Left ventricle myocardium superior (tissue), 1 donor: ENCODE measurements at regions not wholly inside any gene's neighbourhood (a gene's known extent, or its start where the extent isn't known, plus 50 kb on each side); places are given as distances from the start of the nearest gene placed in this dataset.

Experiments
- ATAC-seq: fragments of 200-7000 bp; cut with Tn5 transposase; one replicate; pipeline ENCODE4 v1.9.1; 2020; ENCODE audit warnings: mild to moderate bottlenecking, moderate library complexity
- DNase-seq: peaks from one replicate; pipeline ENCODE4 v3.0.0-alpha.2; 2020
- intact Hi-C: fragments of 100-400 bp; cut with micrococcal nuclease; formaldehyde crosslinking; loops from one replicate; pipeline ENCODE4 v1.11.0; 2022
- donor health status: DM: no; HTN: yes; CAD: no; lungs with severe emphysema.

DNA sequence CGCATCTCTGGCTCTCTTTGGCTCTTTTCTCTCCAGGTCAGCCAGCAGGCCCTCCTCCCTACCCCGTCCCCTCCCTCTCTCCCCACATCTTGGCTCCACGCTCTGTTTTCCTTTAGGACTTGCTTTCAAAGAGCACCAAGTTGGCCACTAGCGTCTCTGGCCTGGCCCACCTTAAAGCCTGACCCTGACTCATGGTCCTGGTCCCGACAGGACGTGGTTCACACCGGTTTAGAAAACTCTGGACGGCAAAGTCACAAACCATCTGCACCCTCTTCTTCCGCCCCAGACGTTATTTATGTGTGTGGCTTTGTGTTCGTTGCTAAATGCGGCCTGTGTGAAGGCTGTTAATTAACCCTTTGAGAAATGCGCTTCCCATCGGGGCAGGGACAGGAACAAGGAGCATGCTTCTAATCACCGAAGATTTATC lies 169.0 kb upstream of the HAAO start:
- DNase-seq (peak; percentile 64), ATAC-seq (peak; percentile 57)
- intact Hi-C loops = no loop called here

DNA sequence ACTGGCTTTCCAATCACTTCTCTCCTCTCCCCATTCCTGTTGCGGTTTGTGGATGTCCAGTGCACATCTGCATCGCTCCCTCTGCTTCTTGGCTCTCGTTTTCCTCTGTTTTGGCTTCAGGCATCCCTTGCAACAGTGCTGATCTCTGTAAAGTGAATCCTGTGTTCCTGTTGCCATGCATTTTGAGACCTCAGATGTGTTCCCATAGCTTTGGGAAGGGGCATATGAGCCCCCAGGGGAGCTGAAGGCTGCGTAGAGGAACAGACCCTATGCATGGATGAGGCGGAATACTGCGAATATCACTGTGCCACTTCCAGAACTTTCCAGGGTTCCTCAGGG lies 168.4 kb upstream of the HAAO start:
- ATAC-seq = peak; percentile 9
- DNase-seq = no peak
- intact Hi-C loops = no loop called here

DNA sequence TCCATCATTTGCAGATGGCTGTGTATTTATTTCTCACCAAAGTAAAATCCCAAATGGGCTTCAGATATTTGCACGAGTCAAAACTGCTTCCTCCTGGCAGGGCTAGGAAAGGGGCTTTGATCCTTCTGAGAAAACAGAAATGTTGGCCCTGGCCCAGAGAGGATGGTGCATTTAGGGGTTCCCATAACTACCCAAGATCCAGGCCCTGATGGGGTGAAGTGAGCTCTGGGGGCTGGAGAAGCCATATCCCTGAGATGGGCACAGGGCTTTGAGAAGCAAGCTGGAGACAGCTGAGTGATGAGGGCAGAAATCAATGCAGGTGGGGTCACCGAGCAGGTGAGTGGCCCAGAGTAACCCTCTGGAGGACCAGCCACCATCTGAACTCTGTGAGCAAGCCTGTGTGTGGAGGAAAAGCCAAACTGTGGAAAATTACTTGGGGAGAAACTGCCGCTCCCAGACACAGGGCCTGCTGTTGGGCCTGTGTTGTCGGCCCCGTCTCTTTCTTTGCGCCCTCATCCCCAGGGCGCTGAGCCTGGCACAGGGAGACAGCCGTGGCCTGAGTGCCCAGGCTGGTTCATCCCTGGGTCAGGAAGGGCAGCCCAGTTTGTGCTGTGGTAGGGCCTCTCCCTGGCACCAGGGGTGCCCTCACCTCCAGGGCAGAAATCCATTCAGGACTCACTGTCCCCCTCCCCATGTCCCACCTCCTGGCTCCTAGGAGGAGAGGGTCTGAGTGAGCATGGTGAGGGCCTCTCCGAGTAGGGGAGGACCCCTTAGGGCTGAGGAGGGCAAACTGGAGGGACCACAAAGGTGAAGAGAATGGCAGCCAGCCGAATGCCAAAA lies 167.8 kb upstream of the HAAO start:
- DNase-seq (no peak), ATAC-seq (peak; percentile 1)
- intact Hi-C loops = no loop called here

DNA sequence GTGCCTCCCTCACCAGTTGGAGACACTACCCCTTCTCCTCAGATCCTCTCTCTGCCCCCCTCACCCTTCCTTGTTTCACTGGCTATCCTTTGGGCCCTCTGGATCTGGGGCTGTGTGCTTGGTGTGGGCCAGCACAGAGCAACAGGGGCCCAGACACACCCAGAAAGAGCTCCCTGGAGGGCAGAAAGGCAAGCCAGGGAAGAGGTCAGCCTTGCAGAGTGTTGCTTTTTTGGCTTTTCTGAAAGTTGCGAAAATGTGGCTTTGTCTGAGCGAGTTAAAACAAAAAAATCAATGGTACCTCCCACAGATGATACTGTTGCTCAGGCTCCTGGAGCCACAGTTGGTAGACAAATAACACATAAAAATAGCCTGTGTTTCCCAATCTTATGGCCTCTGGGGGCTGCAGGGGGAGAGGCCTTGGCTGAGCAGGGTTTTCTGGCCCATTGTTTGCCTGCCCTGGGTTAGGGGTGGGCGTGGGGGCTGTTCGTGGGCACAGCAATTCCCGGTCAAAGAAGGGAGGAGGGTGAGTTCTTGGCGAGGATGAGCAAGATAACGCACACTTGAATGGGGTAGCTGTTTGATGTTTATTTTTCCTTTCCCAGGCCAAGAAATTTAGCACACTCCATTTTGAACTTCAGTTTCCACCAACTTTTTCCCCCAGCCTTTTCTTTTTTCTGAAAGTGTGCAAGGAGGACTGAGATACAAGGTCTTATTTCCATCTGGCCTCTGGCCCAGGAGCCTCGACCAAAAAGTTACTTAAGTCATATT lies 167.0 kb upstream of the HAAO start:
- ATAC-seq (peak; percentile 79), DNase-seq (peak; percentile 66)
- intact Hi-C loops = no loop called here

DNA sequence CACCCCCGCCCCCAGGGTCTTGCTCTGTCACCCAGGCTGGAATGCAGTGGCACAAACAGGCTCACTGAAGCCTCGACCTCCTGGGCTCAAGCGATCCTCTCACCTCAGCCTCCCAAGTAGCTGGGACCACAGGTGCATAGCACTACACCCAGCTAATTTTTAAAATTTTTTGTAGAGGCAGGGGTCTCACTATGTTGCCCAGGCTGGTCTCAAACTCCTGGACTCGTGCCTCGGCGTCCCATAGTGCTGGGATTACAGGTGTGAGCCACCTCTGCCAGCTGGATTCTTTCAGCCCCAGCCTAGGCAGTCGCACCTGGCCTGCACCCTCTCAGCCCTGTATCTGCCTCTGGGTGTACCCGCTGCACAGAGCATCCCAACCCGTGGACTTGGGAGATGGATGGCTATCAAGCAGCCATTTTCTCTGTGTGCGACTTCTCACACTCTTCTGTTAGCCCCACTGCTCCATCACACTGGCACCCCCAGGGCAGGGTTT lies 166.4 kb upstream of the HAAO start:
- intact Hi-C loops = no loop called here
- ATAC-seq = no peak
- DNase-seq = no peak

DNA sequence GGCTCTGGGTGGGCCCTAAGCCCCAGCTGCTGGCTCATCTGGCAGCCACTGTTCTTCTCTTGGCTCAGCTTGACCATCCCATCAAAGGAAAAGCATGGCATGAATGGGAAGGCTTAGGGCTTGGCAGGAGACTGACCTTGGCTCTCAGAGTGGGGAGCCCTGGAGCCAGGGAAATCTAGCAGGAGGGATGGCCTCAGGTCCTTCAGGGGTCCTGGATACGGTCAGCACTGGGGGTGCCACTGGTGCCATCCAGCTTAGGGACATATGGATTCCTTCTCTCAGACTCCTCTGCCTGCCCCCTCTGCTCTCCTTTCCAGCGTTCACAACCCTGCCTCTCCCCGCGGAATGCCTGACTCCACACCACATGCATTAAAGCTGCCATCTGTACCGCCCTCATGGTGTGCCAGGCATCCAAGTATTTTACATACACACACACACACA lies 165.5 kb upstream of the HAAO start:
- ATAC-seq = no peak
- no peak for DNase-seq
- intact Hi-C loops = no loop called here

DNA sequence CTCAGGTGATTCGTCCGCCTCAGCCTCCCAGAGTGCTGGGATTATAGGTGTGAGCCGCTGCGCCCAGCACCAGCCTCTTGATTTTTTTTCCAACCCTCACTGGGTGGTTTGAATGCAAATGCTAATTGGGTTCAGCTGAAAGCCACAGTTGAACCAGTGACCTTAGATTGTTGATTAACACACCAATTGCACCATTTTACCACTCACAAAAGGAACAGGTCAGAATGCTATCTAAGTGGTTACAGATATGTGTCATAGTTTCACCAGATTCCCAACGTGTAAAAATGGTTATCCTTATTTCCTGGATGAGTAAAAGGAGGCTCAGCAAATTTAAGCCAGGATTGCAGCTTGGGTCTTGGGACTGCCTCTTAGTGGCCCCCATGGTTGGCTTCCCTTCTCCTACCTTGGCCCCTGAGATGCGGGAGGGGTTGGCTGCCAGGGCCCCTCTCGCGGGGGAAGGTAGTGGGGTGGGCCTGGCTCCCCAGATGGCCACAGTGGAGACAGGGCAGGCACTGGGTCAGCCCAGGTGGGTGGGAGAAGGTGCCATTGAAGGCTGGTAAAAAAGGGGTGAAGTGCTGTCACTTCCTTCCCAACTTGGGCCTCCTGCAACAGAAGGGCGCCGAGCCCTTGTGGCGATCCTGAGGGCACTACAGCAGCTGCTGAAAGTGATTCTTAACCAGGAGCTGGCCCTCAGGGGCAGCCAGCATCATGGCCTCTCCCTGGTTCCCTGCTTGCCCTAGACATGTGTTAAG lies 164.9 kb upstream of the HAAO start:
- DNase-seq (no peak), ATAC-seq (no peak)
- intact Hi-C loops = no loop called here

DNA sequence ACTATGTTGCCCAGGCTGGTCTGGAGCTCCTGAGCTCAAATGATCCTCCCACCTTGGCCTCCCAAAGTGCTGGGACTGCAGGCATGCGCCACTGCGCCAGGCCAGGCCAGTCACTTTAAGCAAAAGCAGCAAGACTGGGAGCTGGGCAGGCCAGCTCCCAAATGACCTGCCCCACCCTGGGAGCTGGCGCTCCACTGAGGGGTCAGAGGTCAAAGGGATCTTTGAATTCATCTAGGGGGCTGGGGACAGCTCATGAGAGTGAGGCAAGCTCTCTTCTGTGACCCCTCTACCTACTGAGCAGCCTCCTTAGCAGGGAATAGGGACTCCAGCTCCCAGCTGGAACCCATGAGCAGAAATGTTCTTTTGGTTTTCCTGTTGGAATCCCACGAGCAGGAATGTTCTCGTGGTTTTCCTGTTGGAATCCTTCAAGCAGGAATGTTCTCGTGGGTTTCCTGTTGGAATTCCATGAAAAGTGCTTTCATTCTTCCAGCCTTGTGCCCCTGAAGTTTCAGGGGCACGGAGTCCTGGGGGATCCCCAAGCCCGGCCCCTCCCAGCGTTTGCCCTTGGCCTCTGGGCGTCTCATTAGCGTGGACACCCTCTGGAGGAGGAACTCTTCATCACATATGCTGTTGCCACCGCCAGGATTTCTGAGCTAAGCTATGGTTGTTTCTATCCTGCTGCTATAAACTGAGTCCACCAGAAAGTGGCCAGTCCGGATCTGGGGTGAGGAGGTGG lies 162.0 kb upstream of the HAAO start:
- ATAC-seq = peak; percentile 8
- intact Hi-C loops = no loop called here
- DNase-seq = no peak

DNA sequence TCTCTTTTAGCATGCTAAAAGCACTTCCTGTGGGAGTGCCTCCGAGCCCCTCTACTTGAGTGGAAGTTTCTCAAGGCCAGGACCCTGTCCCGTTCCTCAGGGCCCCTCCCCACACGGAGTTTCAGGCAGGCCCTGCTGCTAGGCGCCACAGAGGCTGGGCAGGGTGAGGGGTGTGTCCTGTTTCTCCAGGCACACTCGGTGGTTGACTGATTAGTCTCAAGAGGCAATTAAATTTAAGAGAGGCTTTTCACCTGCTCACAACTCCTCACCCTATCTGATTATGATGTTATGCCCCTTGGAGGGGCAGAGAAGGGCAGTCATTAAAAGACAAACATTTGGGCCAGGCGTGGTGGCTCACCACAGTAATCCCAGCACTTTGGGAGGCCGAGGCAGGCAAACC lies 160.8 kb upstream of the HAAO start:
- intact Hi-C loops = no loop called here
- DNase-seq (no peak), ATAC-seq (no peak)

DNA sequence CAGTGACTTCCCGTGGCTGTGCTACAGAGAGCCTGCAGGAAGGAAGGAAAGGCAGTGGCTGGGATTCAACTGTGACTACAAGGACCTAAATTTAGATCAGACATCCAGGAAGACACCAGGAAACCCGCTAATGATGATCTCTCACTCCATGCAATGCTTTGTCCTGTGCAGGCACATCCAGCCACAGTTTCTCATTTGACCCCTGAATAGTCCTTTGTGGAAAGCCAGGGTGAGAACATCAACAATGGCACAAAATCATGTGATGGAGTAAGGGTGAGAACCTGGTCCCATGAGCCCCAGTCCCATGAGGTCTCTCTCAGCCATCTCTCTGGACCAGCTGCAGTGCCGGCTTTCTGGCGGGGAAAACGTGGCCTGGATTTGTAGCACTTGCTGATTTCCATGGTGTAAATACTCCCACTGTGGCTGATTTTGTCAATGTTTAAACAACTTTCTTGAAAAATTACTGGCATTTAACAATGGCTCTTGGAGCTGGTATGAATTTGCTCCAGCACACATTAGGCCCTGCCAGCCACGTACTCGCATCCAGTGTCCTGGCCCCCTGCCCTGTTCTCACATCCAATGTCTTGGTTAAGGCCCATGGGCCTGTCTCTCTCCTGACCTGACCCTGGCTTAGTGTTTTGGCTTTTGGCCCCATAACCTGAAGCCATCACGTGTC lies 159.0 kb upstream of the HAAO start:
- ATAC-seq (peak; percentile 60), DNase-seq (peak; percentile 60)
- intact Hi-C loops = no loop called here

DNA sequence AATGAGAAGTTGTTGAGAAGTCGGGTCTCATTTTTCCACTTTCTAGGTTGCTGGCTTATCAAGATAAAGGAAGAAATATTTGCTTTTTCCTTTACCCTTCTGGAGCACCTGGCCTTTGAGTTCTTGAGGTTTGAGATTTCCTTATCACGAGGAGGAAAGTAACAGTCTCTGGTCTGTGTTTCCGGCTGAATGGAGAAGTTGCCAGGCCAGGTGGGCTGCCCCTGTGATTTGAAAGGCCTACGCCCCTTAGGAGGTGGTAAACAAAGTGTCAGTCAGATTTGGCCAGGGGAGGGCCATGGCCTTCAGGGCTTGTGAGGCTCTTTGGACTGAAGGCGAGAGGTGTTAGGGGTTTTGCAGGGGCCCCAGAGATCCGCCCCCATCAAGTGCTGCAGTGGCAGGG lies 156.7 kb upstream of the HAAO start:
- DNase-seq = peak; percentile 14
- no peak for ATAC-seq
- intact Hi-C loops = loop anchor here (10.0 kb wide), 1 partner anchor 536 kb away; no protein-coding TSS in a partner anchor

DNA sequence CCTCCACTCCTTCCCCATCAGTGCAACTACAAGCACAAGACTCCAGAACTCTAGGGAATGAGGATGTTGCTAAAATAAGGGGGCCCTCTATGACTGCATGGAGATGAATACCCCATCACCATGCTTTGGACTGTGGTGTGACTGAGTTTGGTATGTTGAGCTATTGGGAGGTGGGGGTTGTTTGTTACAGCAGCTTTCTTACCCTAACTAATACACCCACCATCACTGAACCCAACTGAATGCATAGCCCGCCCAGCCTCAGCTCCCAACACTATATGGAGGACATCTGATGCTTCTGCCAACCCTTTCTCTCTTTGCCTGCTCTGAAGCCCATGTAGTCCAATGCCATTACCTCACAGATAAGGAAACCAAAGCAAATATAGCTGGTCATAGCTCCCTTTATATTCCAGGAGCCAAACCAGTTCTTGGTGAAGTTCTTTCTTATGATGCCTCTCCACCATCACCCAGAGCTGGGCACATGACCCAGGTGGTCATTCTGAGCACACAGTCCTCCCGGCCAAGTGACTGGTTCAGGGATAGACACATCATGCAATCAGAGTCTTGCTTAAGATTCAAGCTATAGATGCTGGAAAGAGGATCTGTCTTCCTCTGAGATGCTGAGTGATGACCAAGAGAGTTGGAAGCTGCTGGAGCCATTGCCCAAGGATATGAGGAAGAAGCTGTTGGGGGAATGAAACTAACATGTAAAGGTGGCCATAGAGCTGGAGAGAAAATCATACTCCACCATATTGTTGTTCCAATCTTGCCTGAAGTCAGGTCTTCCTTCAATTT lies 155.6 kb upstream of the HAAO start:
- DNase-seq (no peak), ATAC-seq (no peak)
- intact Hi-C loops = loop anchor here (10.0 kb wide), 1 partner anchor 537 kb away; no protein-coding TSS in a partner anchor

DNA sequence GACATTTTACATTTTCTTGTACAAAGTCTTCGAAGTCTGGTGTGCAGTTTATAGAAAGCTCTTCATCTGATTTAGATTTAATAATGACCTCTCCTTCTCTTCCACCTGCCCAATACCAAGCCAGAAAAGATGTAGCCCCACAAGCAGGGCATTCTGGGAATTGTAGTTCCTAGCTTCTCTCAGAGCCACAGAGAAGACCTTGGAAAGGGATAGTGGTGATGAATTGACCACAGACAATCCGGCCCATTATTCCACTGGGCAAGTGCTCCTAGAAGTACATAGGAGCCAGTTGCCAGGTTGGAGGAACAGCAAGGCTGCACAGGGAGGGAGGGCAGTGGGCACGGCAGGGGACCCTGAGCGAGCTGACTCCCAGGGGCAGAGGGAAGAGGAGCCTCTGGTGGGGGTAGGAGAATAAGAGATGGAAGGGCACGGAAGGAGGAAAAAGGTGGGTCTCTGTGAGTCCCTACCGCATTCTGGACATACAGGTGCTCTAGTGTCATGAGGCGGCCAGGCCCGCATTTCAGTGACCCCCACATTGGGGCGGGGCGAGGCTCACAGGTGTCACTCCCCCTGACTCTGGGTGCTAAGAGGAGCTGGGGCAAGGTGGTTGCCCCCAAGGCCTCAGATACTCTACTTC lies 152.5 kb upstream of the HAAO start:
- DNase-seq (no peak), ATAC-seq (no peak)
- intact Hi-C loops = loop anchor here (10.0 kb wide), 1 partner anchor 540 kb away; no protein-coding TSS in a partner anchor

DNA sequence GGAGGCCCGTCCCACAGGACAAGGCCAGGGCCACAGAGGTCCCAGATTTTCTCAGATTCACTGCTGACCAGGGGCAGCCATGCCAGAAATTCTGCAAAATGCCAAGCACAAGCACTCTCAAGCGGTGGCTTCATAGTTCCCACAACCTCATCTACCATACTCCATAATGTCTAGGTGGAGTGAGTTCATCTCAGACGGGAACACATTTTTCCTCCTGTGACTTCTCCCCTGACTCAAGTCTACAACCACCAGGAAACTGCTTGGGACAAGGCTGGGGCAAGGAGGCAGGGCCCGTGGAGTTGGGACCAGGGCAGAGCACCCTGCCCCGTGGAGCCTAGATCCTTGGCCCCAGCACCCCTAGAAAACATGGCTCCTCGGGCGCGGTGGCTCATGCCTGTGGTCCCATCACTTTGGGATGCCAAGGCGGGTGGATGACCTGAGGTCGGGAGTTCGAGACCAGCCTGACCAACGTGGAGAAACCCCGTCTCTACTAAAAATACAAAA lies 150.7 kb upstream of the HAAO start:
- ATAC-seq (no peak), DNase-seq (peak; percentile 25)
- intact Hi-C loops = loop anchor here (10.0 kb wide), 1 partner anchor 542 kb away; no protein-coding TSS in a partner anchor

DNA sequence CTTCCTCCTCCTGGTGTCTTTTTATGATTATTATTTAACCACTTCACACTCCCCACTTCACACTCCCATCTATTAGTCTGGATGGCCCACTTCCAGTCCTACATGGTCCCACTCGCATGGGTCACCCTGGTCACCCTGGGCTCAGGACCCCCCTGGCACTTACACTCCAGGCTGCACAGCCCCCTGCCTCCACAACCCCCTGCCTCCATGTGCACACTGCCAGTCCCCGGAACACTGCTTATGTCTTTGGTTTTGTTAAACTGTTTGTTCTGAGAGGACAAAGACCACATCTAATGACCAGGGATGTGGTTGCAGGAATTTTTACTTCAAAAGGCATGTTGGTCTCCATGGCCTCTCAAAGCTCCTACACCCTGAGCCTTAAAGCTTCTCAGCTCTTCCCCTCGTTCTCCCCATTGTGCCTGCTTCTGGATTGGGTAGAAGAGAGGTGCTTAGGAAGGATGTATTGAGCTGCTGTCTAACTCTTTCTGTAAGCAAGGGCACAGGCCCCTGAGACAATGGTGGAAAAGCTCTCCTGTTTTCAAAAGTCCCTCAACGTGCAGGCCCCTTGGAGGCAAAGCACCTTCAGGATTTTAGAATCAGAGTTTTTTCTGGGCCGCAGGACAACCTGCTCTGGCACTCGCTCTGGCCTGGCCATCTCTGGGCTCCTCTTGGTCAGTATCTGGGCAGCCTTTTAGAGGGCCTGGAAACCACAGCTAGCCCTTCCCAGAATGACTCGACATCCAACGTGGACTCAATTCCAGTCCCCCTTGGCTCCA lies 150.0 kb upstream of the HAAO start:
- intact Hi-C loops = loop anchor here (10.0 kb wide), 1 partner anchor 542 kb away; no protein-coding TSS in a partner anchor
- peak; percentile 22 for DNase-seq
- ATAC-seq = peak; percentile 5

DNA sequence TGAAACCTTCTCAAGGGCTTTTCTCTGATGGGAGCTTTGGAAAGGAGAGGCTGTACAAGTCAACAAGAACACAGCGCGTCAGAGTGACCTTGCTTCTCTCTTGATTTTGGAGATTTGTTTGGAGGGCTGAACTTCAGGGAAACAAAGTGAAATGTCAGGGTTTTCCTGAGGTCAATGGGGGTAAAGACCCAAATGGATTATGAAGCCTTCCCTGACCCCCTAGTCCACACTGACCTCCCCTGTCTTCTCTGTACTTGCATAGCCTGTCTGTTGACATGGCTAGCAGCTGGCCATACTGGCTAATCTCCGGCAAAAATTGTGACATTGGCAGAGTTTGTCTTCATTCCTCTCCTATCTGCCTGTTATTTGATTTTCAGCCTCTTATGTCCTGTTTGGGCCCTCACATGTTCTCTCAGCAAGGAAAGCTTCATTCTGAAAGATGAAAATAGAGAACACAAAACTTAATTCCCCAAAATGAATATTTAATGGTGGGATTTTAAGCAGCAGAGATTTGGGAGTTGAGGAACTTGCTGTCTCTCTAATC lies 149.3 kb upstream of the HAAO start:
- intact Hi-C loops = loop anchor here (10.0 kb wide), 1 partner anchor 543 kb away; no protein-coding TSS in a partner anchor
- ATAC-seq (peak; percentile 73), DNase-seq (peak; percentile 22)
